Tongue (tissue), 1 donor: ENCODE measurements at regions not wholly inside any gene's neighbourhood (a gene's known extent, or its start where the extent isn't known, plus 50 kb on each side); places are given as distances from the start of the nearest gene placed in this dataset.

Experiments used
- DNase-seq: peaks from one replicate; pipeline ENCODE4 v3.0.0-alpha.2; 2015

DNA sequence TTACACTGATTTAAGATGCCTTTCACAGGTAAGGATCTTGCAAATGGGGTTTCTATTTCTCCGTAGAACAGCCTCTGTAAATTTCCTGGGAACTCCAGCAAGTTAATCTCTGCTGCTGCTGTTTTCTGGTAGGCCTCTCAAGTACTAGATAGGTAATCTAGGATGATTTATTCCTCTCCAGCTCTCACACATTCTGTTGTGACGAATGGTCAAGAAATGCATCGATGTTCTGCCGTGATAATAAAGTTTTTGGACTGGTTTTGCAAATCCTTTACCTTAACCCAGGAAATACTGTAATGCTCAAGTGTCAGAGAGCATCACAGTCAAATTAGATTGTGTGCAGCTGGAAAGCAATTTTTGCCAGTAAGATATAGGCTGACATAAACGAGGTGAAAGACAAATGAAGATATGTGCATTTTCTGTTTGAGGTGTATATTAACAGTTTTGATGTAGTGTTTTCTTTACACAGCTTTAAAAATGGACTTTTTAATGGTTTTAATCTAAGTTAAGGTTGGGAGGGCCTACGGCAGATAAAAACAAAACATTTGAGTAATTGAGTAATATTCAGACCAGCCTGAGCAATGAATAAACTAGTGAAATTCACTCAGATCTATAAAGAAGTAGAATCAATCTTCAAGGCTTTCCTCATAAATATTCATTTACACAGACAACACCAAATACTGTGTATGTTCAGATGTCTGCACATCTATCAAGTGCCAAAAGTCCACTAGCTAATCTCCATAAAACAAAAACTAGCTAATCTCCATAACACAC is 300.6 kb upstream of the EDIL3 start:
- DNase-seq, result no peak

DNA sequence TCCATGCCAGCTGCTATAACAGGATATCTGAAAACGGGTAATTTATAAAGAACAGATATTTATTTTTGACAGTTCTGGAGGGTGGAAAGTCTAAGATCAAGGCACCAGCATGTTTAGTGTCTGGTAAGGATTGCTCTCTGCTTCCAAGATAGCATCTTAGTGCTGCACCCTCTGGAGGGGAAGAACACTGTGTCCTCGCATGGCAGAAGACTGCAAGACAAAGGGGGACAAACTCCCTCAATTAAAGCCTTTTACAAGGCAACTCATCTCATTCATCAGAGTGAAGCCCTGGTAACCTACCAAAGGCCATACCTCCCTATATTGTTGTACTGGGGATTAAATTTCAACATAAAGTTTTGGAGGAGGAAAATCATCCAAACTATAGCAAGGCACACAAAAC is 298.9 kb upstream of the EDIL3 start:
- no peak for DNase-seq

- no peak for DNase-seq
Observed at GRCh38 chr5:84682531-84682930, 297.9 kb upstream of the EDIL3 start.

DNA sequence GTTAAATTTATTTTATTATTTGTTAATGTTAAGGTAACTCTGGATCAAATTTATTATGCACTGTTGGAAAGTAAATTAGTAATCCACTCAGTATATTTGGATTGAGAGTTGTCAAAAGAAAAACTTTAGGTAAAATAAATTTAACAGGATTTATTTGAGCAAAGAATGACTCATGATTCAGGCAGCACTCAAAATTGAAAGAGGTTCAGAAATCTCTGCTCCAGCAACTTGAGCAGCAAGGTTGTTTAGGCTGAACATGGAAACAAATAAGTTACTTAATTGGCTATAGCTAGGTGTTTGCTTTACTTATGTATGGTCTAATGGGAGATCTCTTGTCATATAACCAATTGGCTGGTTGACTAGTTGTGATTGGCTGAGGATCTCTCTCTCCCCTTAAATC is 296.2 kb upstream of the EDIL3 start:
- DNase-seq, result no peak

DNA sequence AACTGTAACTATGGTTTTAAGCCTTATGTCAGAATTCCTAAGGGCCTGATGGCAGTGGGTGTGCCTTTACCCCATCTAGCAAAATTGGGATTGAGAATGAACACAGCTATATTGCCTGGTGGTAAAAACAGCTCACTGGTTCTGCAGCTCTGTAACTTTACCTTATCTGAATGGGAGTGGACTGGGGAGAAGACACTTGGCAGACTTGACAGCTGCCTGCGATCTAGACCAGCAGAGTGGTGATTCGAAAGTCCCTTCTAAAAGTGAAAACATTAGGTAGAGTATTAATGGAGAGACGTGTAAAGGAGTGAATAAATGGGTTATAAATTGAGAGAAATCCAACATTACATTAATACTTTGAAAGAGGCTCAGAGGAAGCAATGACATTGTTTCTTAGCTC is 289.1 kb upstream of the EDIL3 start:
- no peak for DNase-seq

- DNase-seq, result no peak
Observed at GRCh38 chr5:84667576-84667975, 282.9 kb upstream of the EDIL3 start.

- no peak for DNase-seq
Observed at GRCh38 chr5:84650429-84650828, 265.7 kb upstream of the EDIL3 start.

DNA sequence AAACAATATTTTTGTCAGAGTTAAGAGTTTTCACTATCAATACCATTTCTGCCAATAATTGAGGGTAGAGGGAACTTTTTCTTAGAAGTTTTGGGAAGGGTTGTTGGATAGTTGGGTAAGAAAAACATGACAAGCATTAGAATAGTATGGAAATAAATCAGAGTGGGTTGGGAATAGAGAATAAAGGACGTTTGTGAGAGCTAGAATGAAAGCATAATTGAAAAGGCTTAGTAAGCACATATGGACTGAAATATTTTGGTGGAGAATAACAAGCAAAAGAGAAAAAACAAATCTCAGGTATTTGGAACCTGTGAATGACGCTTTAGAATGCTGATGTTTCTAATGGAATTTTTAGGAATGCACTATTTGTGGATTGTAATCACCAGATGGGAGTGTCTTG is 262.9 kb upstream of the EDIL3 start:
- DNase-seq, result no peak

- DNase-seq, result no peak
Observed at GRCh38 chr5:84642795-84643194, 258.1 kb upstream of the EDIL3 start.

DNA sequence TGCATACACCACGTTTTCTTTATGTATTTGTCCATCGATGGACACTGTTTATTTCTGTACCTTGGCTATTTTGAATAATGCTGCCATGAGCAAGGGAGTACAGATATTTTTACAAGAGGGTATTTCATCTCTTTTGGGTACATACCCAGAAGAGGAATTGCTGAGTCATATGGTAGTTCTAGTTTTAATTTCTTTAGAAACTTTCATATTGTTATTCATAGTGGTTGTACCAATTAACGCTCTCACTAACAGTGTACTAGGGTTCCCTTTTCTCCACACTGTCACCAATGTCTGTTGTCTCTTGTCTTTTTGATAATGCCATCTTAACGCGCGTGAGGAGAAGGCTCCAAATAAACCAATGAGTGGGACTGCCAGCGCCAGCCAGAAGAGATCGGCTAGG is 257.6 kb upstream of the EDIL3 start:
- no peak for DNase-seq

DNA sequence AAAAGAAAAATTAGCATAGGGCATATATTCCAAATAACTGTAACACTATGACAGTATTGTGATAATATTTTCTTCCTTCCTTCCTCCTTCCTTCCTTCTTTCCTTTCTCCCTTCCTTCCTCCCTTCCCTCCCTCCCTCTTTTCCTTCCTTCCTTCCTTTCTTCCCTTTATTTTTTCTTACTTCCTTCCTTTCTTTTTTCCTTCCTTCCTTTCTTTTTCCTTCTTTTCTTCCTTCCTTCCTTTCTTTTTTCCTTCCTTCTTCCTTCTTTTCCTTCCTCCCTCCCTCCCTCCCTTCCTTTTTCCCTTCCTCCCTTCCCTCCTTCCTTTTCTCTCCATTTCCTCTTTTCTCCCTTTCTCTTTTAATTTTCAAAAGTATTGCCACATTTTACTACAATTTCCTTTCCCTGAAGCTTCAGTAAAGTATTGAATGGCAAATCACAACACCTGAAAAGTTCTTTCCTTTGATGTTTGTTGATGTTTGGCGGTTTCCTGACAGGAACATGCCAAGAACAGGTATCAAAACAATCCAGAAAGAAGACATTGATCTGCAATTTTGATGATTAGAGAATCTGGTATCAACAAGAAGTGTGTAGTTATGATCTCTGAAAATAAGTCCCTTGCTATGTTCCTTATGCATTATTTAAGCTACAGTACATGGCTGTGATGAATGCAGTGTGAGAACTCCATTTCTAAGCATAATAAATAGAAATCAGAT is 253.1 kb upstream of the EDIL3 start:
- DNase-seq, result no peak

DNA sequence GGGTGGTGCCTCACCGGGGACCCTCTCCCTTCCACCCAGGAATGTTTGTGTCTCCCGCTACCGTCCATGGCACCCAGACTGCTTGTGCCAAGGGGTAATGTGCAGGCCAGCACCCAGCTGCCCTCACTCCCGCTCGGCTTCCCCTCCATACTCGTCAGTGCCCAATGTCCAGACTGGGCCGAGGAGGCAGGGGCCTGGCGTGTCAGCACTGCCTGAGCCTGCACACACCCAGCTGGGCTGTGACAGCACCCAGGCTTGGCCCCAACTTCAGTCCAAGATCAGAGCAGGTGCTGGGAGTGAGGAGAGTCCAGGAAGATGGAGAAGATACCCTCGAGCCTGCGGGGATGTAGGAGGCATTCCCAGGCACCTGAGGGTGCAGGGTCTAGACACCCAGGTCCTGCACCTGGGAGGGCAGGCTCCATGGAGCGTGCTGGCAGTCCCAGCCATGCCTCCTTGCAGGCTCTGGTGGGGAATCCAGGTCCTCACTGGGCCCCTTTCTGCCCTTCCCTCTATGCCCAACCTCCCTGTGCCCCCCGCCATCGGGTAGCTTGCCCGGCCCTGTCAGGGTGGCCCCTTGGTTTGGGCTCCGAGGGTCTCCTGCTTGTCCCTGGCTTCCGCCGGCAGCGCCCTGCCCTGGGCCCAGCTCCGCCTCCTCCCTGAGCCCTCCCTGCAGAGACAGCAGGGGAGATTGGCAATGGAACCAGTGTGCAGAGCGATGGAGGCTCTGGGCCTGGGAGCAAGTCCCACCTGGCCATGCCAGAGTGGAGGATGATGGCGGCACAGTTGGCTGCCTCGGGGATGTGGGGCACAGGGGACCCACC is 250.8 kb upstream of the EDIL3 start:
- DNase-seq, result no peak

DNA sequence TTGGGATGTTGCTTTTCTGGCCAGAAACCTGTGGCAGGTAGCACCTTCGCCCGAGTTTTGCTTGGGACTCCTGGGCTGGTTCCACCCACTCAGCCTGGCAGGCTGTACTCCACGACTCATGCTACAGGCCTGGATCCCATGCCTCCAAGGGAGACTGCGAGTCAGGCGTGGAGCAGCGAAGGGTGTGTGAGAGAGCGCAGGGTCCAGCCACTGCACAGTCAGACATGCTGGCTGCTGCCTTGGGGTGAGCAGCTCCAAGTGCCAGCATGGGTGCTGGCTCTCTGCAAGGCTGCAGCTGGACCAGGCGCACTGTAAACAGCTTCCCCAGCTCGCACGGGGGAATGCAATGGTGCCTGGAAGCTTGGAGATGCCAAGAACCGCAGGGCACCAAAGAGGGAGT is 249.6 kb upstream of the EDIL3 start:
- no peak for DNase-seq

GRCh38 chr5:84632418-84632817 is 247.7 kb upstream of the EDIL3 start:
- no peak for DNase-seq

DNA sequence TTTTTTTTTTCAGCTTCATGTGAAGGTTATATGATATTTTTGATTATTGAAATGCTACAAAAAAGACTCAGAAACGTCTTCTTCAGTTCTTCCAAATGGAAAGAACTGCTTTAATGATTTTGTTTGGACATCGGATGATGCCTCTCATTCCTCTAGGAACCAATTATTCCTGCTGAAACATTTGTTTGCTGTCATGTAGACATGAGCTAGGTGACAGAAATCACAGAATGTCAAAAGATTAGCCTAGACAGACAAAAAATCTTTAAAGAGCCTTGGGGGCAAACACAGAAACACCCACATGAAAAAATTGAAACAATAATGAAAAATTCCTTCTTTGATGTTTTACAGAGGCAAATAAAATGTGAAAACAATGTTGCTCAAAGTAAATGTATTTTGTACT is 244.2 kb upstream of the EDIL3 start:
- DNase-seq, result no peak

GRCh38 chr5:84623019-84623418 is 238.3 kb upstream of the EDIL3 start:
- no peak for DNase-seq

DNA sequence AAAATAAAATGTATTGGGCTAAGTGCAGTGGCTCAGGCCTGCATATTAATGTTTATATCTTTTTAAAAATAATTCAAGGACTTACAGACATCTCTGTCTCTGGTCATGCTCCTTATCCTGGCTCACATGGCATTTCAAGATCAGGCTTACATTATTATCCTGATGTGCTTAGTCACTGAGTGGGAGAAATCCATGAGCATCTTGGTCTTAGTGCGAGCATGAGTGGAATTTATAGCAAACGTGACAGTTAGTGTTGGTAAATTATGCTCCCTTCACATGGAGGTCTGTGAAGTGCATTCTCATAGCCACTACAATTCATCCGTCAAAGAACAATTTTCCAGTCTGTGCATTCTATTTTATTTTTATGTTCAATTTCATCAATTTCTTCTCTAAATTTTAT is 237.8 kb upstream of the EDIL3 start:
- DNase-seq, result no peak

- DNase-seq, result no peak
Observed at GRCh38 chr5:84618262-84618661, 233.6 kb upstream of the EDIL3 start.

DNA sequence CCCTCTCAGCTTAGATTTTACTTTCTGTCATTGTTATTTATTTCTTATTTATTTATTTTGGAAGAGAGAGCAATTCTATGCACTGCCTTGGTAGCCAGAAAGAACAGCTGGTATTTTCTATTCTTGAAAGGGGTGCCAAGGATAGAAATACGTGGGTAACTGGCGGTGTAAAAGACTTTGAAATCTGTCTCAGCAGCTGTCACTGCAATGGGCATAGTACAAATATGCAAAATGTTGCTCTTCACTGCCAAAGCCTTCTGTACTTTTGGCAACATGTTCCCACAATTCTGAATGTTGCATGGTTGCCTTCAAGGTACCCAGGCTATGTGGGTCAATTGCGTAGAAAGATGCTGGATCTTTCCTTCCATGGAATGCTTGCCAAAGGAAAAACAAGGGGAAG is 230.2 kb upstream of the EDIL3 start:
- DNase-seq, result peak; percentile 50

DNA sequence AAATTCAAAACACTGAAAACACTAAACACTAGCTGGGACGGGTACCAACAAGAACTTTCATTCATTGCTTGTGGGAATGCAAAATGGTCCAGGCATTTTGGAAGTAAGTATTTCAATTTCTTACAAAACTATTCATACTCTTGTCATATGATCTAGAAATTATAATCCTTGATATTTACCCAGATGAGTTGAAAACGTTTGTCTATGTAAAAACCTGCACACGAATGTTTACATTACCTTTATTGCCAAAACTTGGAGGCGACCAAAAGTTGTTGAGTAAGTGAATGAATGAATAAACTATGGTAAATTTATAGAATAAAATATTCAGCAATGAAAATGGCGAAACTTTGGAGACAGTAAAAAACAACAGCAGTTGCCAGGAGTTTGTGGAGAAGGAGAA is 222.1 kb upstream of the EDIL3 start:
- no peak for DNase-seq

GRCh38 chr5:84605241-84605640 is 220.6 kb upstream of the EDIL3 start:
- DNase-seq, result peak; percentile 10

GRCh38 chr5:84603568-84604185 is 219.0 kb upstream of the EDIL3 start:
- DNase-seq, result peak; percentile 74

DNA sequence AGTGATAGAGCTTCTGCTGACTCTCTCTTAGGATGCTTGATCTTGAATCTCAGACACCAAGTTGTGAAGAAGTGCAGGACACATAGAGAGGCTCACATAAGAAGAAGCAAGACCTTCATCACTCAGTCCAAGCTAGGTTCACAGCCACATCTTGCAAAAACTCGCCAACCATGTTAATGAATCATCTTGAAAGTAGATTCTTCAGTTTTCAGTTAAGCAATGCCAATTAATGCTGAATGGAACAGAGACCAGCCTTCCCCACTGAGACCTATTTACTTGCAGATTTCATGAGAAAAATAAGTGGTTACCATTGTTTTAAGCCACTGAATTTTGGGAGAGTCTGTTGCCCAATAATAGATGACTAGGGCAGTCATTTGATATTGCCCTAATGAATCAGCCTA is 217.7 kb upstream of the EDIL3 start:
- DNase-seq, result no peak
